AG04450 (cell line): ENCODE measurements at regions not wholly inside any gene's neighbourhood (a gene's known extent, or its start where the extent isn't known, plus 50 kb on each side); places are given as distances from the start of the nearest gene placed in this dataset.

Experiments used
- CTCF ChIA-PET: fragments of 300-600, 350-600 bp; formaldehyde crosslinking; extraction: SDS; loops from one replicate; lab custom pipeline; 2022; ENCODE audit warnings: antibody characterized with exemption, inconsistent platforms; lab: Charles Lee
- POLR2A ChIA-PET: fragments of 350-600 bp; formaldehyde crosslinking; extraction: SDS; loops from one replicate; lab custom pipeline; 2021; ENCODE audit warnings: antibody characterized with exemption, inconsistent platforms; lab: Yijun Ruan, JAX
- DNase-seq: peaks from one replicate; pipeline ENCODE4 v3.0.0-alpha.2; 2011; ENCODE audit warnings: low read depth, low spot score
- H3K27ac ChIP-seq: one replicate; pipeline ENCODE4 v1.5.1; 2012; ENCODE audit warnings: low read depth, low read length, control low read depth
- H3K27me3 ChIP-seq: one replicate; pipeline ENCODE4 v1.6.0; 2012; ENCODE audit warnings: low read length; ENCODE audit not compliant: control insufficient read depth, insufficient read depth
- H3K4me3 ChIP-seq: 2 replicates; pipeline ENCODE4 v1.5.1; 2011; ENCODE audit warnings: mild to moderate bottlenecking, low read depth, low read length, control low read depth
- H3K9me3 ChIP-seq: 2 replicates; pipeline ENCODE4 v1.5.1; 2012; ENCODE audit warnings: low read length; ENCODE audit not compliant: control insufficient read depth, insufficient read depth
- TF ChIP-seq, protein P1 (sequence below): IDR thresholded peaks from 2 replicates; pipeline ENCODE4 v1.5.1; 2011; ENCODE audit warnings: low read depth, low read length, control low read depth, inconsistent platforms

DNA sequence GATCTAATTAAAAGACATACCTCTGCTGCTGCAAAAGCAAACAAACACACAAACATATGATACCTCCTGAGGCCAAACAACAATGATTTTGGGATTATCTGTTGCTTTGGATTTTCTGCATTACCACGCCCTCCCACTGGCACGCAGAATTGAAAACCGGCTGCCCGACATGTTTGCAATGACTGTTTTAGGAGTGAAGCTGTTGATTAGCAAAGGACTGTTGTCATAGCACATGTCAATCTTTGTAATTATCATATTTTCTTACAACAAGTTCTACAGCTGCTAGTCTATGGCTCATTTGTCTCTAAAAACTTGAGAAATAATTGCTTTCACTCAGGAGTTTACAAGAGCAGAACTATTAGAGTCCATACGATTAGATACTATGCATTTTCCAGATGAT is 94.4 kb upstream of the MEIS1 start:
- H3K9me3 ChIP-seq, result no peaks in the 10 kb centered on the region; the same call in 1 of the 2 replicates
- H3K27ac ChIP-seq, result no peak overlapping the region
- no peak overlapping the region for H3K4me3 ChIP-seq
- no peak for DNase-seq
- TF ChIP-seq, protein P1, sequence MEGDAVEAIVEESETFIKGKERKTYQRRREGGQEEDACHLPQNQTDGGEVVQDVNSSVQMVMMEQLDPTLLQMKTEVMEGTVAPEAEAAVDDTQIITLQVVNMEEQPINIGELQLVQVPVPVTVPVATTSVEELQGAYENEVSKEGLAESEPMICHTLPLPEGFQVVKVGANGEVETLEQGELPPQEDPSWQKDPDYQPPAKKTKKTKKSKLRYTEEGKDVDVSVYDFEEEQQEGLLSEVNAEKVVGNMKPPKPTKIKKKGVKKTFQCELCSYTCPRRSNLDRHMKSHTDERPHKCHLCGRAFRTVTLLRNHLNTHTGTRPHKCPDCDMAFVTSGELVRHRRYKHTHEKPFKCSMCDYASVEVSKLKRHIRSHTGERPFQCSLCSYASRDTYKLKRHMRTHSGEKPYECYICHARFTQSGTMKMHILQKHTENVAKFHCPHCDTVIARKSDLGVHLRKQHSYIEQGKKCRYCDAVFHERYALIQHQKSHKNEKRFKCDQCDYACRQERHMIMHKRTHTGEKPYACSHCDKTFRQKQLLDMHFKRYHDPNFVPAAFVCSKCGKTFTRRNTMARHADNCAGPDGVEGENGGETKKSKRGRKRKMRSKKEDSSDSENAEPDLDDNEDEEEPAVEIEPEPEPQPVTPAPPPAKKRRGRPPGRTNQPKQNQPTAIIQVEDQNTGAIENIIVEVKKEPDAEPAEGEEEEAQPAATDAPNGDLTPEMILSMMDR, result no peak
- H3K27me3 ChIP-seq, result no peaks in the 10 kb centered on the region
- ChIA-PET POLR2A (no interaction called here), CTCF (no interaction called here)

DNA sequence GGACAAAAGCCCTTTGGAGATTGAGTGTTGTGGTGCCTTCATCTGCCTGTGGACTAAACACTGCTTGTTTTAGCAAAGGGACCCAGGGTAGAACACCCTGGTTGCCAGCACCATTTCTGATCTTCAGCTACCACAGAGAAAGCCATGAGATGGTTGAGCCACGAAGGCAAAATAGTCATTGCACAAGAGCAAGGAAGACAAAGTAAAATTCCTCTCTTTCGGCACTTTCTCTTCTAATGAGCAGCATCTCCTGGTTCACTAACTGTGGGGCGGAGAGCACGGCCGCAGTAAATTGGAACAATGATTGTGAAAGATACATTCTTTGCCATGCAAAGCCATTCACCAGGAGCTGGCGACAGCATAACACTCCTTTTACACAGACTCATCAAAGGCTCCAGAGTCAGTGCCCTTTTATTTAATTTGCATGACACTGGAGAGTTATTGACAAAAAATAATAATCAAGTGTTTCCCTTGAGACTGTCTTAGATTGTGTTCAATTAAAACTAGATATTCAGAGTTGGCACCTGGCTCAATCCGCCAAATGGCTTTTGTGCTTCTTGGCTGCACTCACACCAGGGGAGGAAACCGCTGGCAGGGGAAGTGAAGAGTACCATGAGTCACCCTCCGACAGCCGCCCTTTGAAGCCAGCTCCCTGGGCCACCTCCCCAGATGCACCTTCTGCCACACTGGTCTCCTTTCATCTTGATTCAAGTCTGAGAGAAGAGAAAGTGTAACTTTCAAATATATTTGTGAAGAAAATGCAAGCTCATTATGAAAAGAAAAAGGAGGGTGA is 100.5 kb upstream of the MEIS1 start:
- Histone ChIP-seq H3K4me3 (no peak overlapping the region), H3K27me3 (peaks cover 2% of the 10 kb centered on the region), H3K27ac (no peak overlapping the region), H3K9me3 (no peaks in the 10 kb centered on the region; the same call in 1 of the 2 replicates)
- POLR2A ChIA-PET, result no interaction called here
- TF ChIP-seq, protein P1, result no peak
- CTCF ChIA-PET, result interaction anchor here (0.5 kb wide), 1 partner anchor 241 kb away, joined by 9 read pairs; no protein-coding TSS in a partner anchor
- DNase-seq, result no peak

DNA sequence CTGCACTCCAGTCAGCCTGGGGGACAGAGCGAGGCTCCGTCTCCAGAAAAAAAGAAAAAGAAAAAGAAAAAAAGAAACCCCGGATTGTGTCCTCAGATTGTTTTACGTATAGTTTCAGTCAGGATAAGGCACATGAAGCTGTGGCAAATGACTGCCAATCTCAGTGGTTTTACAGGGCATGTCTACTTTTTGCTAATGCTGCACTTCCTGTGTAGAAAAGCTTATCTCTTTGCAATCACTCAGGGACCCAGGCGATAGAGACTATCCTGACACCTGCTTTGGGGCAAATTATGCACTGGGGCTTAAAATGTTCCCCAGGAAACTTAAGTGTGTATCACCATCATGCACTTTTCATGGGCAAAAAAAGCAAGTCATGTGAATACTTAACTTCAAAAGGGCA is 103.7 kb upstream of the MEIS1 start:
- Histone ChIP-seq H3K9me3 (no peaks in the 10 kb centered on the region), H3K4me3 (no peak overlapping the region), H3K27ac (no peak overlapping the region), H3K27me3 (peaks cover 12% of the 10 kb centered on the region)
- TF ChIP-seq, protein P1, result no peak
- DNase-seq, result no peak
- ChIA-PET CTCF (no interaction called here), POLR2A (no interaction called here)

DNA sequence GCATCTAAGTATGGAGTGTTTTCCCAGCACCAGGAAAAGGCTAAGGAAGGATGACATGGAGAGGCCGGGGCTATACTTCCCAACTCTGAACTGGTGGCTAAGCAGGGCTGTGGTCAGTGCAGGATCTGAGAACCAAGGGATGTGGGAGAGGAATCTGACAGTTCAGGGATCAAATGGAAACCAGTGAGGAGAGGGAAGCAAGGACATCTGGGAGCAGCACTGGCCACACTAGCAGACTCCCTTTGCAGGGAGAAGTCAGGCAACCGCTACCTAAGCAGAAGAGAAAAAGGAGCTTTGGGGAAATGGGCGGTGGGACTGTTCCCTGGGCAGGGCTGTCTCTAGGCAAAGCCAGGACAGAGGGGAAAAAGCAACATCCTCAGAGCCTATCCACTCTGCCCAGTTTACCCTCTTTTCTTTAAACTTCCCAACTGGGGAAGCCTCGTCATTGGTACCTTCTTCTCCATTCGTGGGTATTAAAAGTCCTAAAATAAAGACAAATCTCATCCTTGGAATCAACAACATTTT is 105.8 kb upstream of the MEIS1 start:
- H3K4me3 ChIP-seq, result no peak overlapping the region
- TF ChIP-seq, protein P1, result no peak
- ChIA-PET POLR2A (no interaction called here), CTCF (no interaction called here)
- H3K9me3 ChIP-seq, result no peaks in the 10 kb centered on the region
- H3K27ac ChIP-seq, result no peak overlapping the region
- H3K27me3 ChIP-seq, result peaks cover 12% of the 10 kb centered on the region
- no peak for DNase-seq

DNA sequence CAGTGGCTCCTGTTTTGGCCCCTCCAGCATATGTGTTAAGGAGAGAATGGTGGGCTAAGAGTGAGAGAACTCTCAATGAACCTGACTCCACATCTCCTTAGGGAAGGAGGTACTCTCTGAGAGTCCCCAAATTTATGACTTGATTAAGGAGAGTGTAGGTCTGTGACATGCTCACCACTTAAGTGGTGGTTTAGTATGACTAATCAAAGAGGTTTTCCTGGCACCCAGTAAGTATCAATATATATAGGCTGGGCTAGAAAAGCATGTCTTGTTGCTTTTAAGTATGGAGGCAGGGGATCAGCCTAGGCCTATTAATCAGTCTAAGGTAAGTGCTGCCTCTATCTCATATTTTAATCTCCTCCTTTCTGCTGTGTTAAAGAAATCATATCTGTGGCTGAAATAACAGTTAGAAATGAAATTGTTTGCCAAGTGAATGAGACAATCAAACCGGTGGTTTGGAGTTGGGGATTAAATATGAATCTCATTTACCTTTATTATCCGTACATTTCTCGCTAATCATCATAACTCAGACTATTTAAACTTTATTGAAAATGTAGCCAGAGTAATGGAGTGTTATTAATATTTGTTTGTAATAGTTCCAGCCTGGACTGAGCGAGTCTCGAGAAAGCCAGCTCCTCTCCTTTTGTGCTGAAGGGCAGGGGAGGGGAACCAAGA is 107.7 kb upstream of the MEIS1 start:
- Histone ChIP-seq H3K27me3 (peaks cover 18% of the 10 kb centered on the region), H3K9me3 (no peaks in the 10 kb centered on the region), H3K27ac (no peak overlapping the region), H3K4me3 (no peak overlapping the region)
- ChIA-PET POLR2A (no interaction called here), CTCF (no interaction called here)
- TF ChIP-seq, protein P1, result no peak
- no peak for DNase-seq
